Loucy (cell line): ENCODE measurements at regions not wholly inside any gene's neighbourhood (a gene's known extent, or its start where the extent isn't known, plus 50 kb on each side); places are given as distances from the start of the nearest gene placed in this dataset.

Source experiments
- H2AFZ ChIP-seq: fragments of 200-600 bp; sonication (generic); 2 replicates; pipeline ENCODE4 v1.6.0; 2016; ENCODE audit warnings: antibody characterized with exemption, mild to moderate bottlenecking, low read length, moderate library complexity
- H3F3A ChIP-seq: fragments of 200-600 bp; 2 replicates; pipeline ENCODE4 v1.6.0; 2016; ENCODE audit warnings: antibody characterized with exemption, low read depth, mild to moderate bottlenecking
- H3K27me3 ChIP-seq: fragments of 200-600 bp; sonication (generic); 2 replicates; pipeline ENCODE4 v1.6.1; 2014; ENCODE audit warnings: low read length, mild to moderate bottlenecking; ENCODE audit not compliant: insufficient read depth, poor library complexity, severe bottlenecking
- H3K36me3 ChIP-seq: fragments of 200-600 bp; sonication (generic); 2 replicates; pipeline ENCODE4 v1.6.1; 2016; ENCODE audit warnings: low read length; ENCODE audit not compliant: insufficient read depth
- H3K4me1 ChIP-seq: fragments of 200-600 bp; sonication (generic); 2 replicates; pipeline ENCODE4 v1.5.1; 2014; ENCODE audit warnings: low read length, mild to moderate bottlenecking; ENCODE audit not compliant: insufficient read depth, poor library complexity, severe bottlenecking
- H3K4me2 ChIP-seq: fragments of 200-600 bp; sonication (generic); 2 replicates; pipeline ENCODE4 v1.6.0; 2014; ENCODE audit warnings: antibody characterized with exemption, low read length, low read depth, mild to moderate bottlenecking; ENCODE audit not compliant: poor library complexity, severe bottlenecking
- H3K4me3 ChIP-seq: fragments of 200-600 bp; sonication (generic); 2 replicates; pipeline ENCODE4 v1.5.1; 2014; ENCODE audit warnings: low read length, mild to moderate bottlenecking, mixed read lengths; ENCODE audit not compliant: poor library complexity, severe bottlenecking
- H3K79me2 ChIP-seq: fragments of 200-600 bp; sonication (generic); 2 replicates; pipeline ENCODE4 v1.6.1; 2014; ENCODE audit warnings: low read length; ENCODE audit not compliant: insufficient read depth
- H3K9ac ChIP-seq: fragments of 200-600 bp; sonication (generic); 2 replicates; pipeline ENCODE4 v1.6.0; 2014; ENCODE audit warnings: mild to moderate bottlenecking, low read depth, low read length, moderate library complexity; ENCODE audit not compliant: poor library complexity, severe bottlenecking
- H3K9me2 ChIP-seq: fragments of 200-600 bp; sonication (generic); replicated peaks from 2 replicates; pipeline ENCODE4 v1.6.1; 2016; ENCODE audit warnings: low read depth, low read length, mixed read lengths
- H3K9me3 ChIP-seq: fragments of 200-600 bp; sonication (generic); 2 replicates; pipeline ENCODE4 v1.6.1; 2014; ENCODE audit warnings: mild to moderate bottlenecking, antibody characterized with exemption, low read length, low read depth; ENCODE audit not compliant: insufficient read depth
- H4K20me1 ChIP-seq: fragments of 200-600 bp; sonication (generic); 2 replicates; pipeline ENCODE4 v1.6.0; 2014; ENCODE audit warnings: antibody characterized with exemption, low read length, mild to moderate bottlenecking; ENCODE audit not compliant: insufficient read depth, poor library complexity, severe bottlenecking
- EZH2phosphoT487 ChIP-seq: fragments of 200-600 bp; IDR thresholded peaks from 2 replicates; pipeline ENCODE4 v1.6.1; 2018; ENCODE audit warnings: antibody characterized with exemption, mild to moderate bottlenecking, moderate library complexity, borderline replicate concordance
- TF ChIP-seq, protein P1 (sequence below): fragments of 200-600 bp; sonication (generic); conservative IDR thresholded peaks from 2 replicates; pipeline ENCODE4 v1.5.1; 2014; ENCODE audit warnings: mild to moderate bottlenecking, antibody characterized with exemption, low read length

- no peaks in the 10 kb centered on the region for H3K9me3 ChIP-seq
- no peak overlapping the region for H2AFZ ChIP-seq
- no peak overlapping the region for H3K4me3 ChIP-seq
- no peak overlapping the region for H3K4me2 ChIP-seq
- no peaks in the 10 kb centered on the region for H4K20me1 ChIP-seq
- no peaks in the 10 kb centered on the region for H3K79me2 ChIP-seq
- H3K27me3 ChIP-seq: no peaks in the 10 kb centered on the region
- no peaks in the 10 kb centered on the region for H3K9me2 ChIP-seq
- no peak for TF ChIP-seq EZH2phosphoT487
- TF ChIP-seq, protein P1, sequence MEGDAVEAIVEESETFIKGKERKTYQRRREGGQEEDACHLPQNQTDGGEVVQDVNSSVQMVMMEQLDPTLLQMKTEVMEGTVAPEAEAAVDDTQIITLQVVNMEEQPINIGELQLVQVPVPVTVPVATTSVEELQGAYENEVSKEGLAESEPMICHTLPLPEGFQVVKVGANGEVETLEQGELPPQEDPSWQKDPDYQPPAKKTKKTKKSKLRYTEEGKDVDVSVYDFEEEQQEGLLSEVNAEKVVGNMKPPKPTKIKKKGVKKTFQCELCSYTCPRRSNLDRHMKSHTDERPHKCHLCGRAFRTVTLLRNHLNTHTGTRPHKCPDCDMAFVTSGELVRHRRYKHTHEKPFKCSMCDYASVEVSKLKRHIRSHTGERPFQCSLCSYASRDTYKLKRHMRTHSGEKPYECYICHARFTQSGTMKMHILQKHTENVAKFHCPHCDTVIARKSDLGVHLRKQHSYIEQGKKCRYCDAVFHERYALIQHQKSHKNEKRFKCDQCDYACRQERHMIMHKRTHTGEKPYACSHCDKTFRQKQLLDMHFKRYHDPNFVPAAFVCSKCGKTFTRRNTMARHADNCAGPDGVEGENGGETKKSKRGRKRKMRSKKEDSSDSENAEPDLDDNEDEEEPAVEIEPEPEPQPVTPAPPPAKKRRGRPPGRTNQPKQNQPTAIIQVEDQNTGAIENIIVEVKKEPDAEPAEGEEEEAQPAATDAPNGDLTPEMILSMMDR: peak; percentile 50
- no peaks in the 10 kb centered on the region for H3K36me3 ChIP-seq
- no peaks in the 10 kb centered on the region for H3K4me1 ChIP-seq
- H3K9ac ChIP-seq: no peak overlapping the region
- H3F3A ChIP-seq: no peaks in the 10 kb centered on the region
Measured at GRCh38 chr4:81375745-81376144, 96.0 kb downstream of the RASGEF1B start.

DNA sequence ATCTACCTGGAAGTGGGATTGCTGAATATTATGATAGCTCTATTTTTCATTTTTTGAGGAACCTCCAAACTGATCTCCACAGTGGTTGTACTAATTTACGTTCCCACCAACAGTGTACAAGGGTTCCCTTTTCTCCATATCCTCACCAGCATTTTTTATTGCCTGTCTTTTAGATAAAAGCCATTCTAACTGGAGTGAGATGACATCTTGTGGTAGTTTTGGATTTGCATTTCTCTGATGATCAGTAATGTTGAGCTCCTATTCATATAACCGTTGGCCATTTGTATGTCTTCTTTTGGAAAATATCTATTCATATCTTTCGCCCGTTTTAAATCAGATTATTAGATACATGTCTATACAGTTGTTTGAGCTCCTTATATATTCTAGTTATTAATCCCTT is 101.8 kb downstream of the RASGEF1B start:
- Histone ChIP-seq H3K9ac (no peak overlapping the region), H3F3A (no peaks in the 10 kb centered on the region), H2AFZ (no peak overlapping the region), H3K4me2 (no peak overlapping the region), H3K79me2 (no peaks in the 10 kb centered on the region), H3K9me2 (no peaks in the 10 kb centered on the region), H3K27me3 (no peaks in the 10 kb centered on the region), H3K36me3 (no peaks in the 10 kb centered on the region), H3K9me3 (no peaks in the 10 kb centered on the region), H3K4me3 (no peak overlapping the region), H3K4me1 (no peaks in the 10 kb centered on the region), H4K20me1 (no peaks in the 10 kb centered on the region)
- TF ChIP-seq, protein P1: peak; percentile 27; the same call in 1 of the 2 replicates
- no peak for TF ChIP-seq EZH2phosphoT487

- H3K27me3 ChIP-seq: no peaks in the 10 kb centered on the region
- H3K9me2 ChIP-seq: no peaks in the 10 kb centered on the region
- H3F3A ChIP-seq: no peaks in the 10 kb centered on the region
- H2AFZ ChIP-seq: no peak overlapping the region
- no peaks in the 10 kb centered on the region for H4K20me1 ChIP-seq
- H3K79me2 ChIP-seq: no peaks in the 10 kb centered on the region
- H3K4me2 ChIP-seq: no peak overlapping the region
- no peaks in the 10 kb centered on the region for H3K36me3 ChIP-seq
- no peak overlapping the region for H3K9ac ChIP-seq
- no peaks in the 10 kb centered on the region for H3K9me3 ChIP-seq
- H3K4me3 ChIP-seq: no peak overlapping the region
- no peak for TF ChIP-seq EZH2phosphoT487
- TF ChIP-seq, protein P1: no peak
- H3K4me1 ChIP-seq: no peaks in the 10 kb centered on the region
Measured at GRCh38 chr4:81366779-81367178, 104.9 kb downstream of the RASGEF1B start.
